GM10266 (cell line): ENCODE measurements at regions not wholly inside any gene's neighbourhood (a gene's known extent, or its start where the extent isn't known, plus 50 kb on each side); places are given as distances from the start of the nearest gene placed in this dataset.
A peak's percentile ranks its signal among the peaks of the same experiment; 100 is the strongest.

Experiments
- DNase-seq: peaks from one replicate; pipeline ENCODE4 v3.0.0; 2012; ENCODE audit errors: extremely low spot score
- CTCF ChIP-seq: IDR thresholded peaks from 2 replicates; pipeline ENCODE4 v1.5.1; 2012; ENCODE audit warnings: mild to moderate bottlenecking, low read depth; ENCODE audit not compliant: control insufficient read depth, insufficient read depth; ENCODE audit errors: missing control alignments

DNA sequence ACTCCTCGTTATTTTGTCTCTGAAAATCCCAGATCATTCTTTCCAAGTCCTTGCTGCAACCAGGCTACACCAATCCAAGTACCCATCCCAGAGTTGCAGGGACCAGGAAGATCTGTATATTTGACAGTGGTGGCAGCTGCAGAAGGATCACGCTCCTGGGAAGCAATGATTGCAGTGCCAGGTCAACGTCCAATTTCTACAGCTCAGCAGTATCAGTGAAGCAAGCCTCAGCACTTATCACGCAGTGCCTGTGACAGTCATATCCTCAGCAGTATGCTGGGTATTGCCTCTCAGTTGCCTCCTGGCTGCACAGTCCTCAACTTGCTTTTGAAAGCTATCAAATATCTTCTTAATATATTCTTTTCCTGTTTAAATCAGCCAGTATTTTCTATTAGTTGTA, 66.7 kb downstream of the BARHL2 start:
- no peak for TF ChIP-seq CTCF
- no peak for DNase-seq

- no peak for TF ChIP-seq CTCF
- no peak for DNase-seq
Observed at GRCh38 chr1:90640325-90640724, 76.8 kb downstream of the BARHL2 start.

- no peak for TF ChIP-seq CTCF
- no peak for DNase-seq
Observed at GRCh38 chr1:90622666-90623065, 94.4 kb downstream of the BARHL2 start.

- DNase-seq = no peak
- TF ChIP-seq CTCF = no peak
Observed at GRCh38 chr1:90621986-90622385, 95.1 kb downstream of the BARHL2 start.

- no peak for DNase-seq
- TF ChIP-seq CTCF = peak; percentile 37
Observed at GRCh38 chr1:90616395-90616794, 100.7 kb downstream of the BARHL2 start.

- TF ChIP-seq CTCF = no peak
- DNase-seq = no peak
Observed at GRCh38 chr1:90614872-90615271, 102.2 kb downstream of the BARHL2 start.

DNA sequence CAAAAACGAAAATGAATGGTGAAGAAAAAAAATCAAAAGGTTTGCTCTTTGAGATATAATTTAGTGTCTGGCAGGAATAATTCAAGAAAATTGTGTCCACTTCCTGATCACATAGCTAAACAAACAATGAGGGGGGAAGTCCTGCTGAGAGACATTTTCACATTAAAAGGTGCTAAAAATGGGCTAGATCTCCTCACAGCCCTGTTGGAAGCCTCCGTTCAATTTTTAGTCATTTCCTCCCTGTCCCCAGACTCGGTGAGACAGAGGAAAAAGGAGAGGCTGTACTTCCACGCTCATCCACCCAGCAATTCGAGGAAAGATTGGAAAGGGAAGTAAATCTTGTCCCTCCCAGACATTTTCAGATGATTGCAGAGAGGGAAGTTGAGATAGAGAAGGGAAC, 103.7 kb downstream of the BARHL2 start:
- DNase-seq = no peak
- TF ChIP-seq CTCF = no peak
